Activated T-helper 1 cell treated with anti-CD3 and anti-CD28 coated beads, Interleukin-12 subunit alpha, Interleukin-12 subunit beta, Interleukin-2, Interleukin-4 antibody, amounts not matched to agents 30 ng/mL and 10 ng/mL and 1 ng/mL, durations not matched to agents 14 hours and 24 hours and 36 hours (primary cell): ENCODE measurements at regions not wholly inside any gene's neighbourhood (a gene's known extent, or its start where the extent isn't known, plus 50 kb on each side); places are given as distances from the start of the nearest gene placed in this dataset.

ENCODE experiments used
- DNase-seq: peaks from one replicate; pipeline ENCODE4 v3.0.0; 2021; ENCODE audit warnings: low spot score
- H3K27ac Mint-ChIP-seq: one replicate; pipeline ENCODE4 v1.8.0; 2021; ENCODE audit warnings: mild to moderate bottlenecking, mixed read lengths
- H3K27me3 Mint-ChIP-seq: one replicate; pipeline ENCODE4 v1.8.0; 2022; ENCODE audit warnings: mild to moderate bottlenecking, moderate library complexity, mixed read lengths; ENCODE audit not compliant: insufficient read depth
- H3K36me3 Mint-ChIP-seq: one replicate; pipeline ENCODE4 v1.8.0; 2021; ENCODE audit warnings: low read depth, mixed read lengths
- H3K4me1 Mint-ChIP-seq: one replicate; pipeline ENCODE4 v1.8.0; 2021; ENCODE audit warnings: low read depth, mixed read lengths
- H3K4me3 Mint-ChIP-seq: one replicate; pipeline ENCODE4 v1.8.0; 2021; ENCODE audit warnings: mild to moderate bottlenecking, moderate library complexity, mixed read lengths
- H3K9me3 Mint-ChIP-seq: one replicate; pipeline ENCODE4 v1.8.0; 2021; ENCODE audit warnings: mixed read lengths
- intact Hi-C: fragments of 100-400 bp; cut with micrococcal nuclease; formaldehyde crosslinking; loops from one replicate; pipeline ENCODE4 v1.15.1; 2024

DNA sequence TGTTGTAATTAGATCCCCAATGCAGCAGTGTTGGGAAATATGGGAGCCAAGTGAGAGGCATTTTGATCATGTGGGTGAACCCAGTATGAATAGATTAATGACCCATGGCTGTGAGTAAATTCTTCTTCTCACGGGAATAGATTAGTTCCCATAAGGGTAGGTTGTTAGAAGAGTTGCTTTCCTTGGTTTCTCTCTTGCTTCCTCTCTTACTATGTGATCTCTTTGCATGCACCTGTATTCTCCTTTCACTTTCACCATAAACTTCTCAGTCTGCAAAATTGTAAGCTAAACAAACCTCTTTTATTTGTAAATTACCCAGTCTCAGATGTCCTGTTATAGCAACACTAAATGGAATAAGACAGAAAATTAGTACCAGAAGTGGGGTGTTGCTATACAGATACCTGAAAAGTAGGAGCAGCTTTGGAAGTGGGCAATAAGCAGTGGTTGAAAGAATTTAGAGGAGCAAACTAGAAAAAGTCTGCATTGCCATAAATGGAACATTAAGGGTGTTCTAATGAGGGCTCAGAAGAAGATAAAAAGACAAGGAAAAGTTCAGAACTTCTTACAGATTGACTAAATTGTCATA lies 1090.0 kb upstream of the ARRDC3 start:
- Mint-ChIP-seq H3K36me3 (no peaks in the 10 kb centered on the region), H3K27ac (no peak overlapping the region), H3K9me3 (peaks cover 10% of the 10 kb centered on the region), H3K4me3 (no peak overlapping the region), H3K4me1 (no peaks in the 10 kb centered on the region), H3K27me3 (no peaks in the 10 kb centered on the region)
- no peak for DNase-seq
- intact Hi-C loops = no loop called here

- Mint-ChIP-seq H3K36me3 (no peaks in the 10 kb centered on the region), H3K4me1 (no peaks in the 10 kb centered on the region), H3K27me3 (no peaks in the 10 kb centered on the region), H3K9me3 (peaks cover 10% of the 10 kb centered on the region), H3K4me3 (no peak overlapping the region), H3K27ac (no peak overlapping the region)
- no peak for DNase-seq
- intact Hi-C loops = no loop called here
Measured at GRCh38 chr5:92471861-92472260, 1088.7 kb upstream of the ARRDC3 start.

DNA sequence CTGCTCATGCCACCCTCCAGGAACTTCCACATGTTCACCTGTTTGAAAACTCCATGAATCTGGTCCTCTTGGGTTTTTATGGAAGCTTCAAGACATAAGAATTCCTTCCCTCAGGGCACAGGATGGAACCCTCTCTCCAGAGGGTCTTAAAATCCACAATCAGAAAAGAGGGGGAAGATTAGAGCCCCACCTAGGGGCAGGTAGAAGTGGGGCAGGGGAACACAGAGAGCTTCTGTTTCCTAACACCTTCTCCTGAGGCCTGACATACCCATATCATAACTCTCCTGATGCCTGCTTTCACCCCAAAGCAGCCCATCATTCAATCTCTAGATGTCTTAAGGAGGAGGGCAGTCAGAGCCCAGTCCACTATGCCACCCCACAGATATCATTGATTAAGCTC lies 1087.7 kb upstream of the ARRDC3 start:
- peaks cover 10% of the 10 kb centered on the region for H3K9me3 Mint-ChIP-seq
- intact Hi-C loops = no loop called here
- no peak overlapping the region for H3K4me3 Mint-ChIP-seq
- no peaks in the 10 kb centered on the region for H3K4me1 Mint-ChIP-seq
- H3K27me3 Mint-ChIP-seq = no peaks in the 10 kb centered on the region
- no peaks in the 10 kb centered on the region for H3K36me3 Mint-ChIP-seq
- no peak for DNase-seq
- H3K27ac Mint-ChIP-seq = no peak overlapping the region

DNA sequence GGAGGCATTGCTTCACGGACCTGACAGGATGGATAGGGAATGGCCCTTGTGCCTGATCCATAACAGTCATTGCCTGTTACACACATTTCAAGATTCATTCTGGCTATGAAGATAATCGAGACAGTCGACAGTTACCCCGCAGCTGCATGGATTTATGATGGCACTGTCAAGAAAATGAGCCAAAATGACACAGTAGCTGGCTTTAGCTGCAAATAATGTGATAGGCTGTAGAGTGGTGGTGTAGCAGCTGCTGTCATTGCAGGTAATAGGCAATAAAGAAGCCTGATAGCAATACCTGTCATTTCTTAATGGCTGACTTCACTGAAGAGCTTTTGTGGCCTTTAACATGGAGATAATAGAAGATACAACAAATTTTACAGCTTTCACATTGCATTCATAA lies 1085.2 kb upstream of the ARRDC3 start:
- no peak overlapping the region for H3K27ac Mint-ChIP-seq
- H3K4me3 Mint-ChIP-seq = no peak overlapping the region
- intact Hi-C loops = no loop called here
- no peak for DNase-seq
- no peaks in the 10 kb centered on the region for H3K4me1 Mint-ChIP-seq
- peaks cover 6% of the 10 kb centered on the region for H3K9me3 Mint-ChIP-seq
- no peaks in the 10 kb centered on the region for H3K27me3 Mint-ChIP-seq
- no peaks in the 10 kb centered on the region for H3K36me3 Mint-ChIP-seq

DNA sequence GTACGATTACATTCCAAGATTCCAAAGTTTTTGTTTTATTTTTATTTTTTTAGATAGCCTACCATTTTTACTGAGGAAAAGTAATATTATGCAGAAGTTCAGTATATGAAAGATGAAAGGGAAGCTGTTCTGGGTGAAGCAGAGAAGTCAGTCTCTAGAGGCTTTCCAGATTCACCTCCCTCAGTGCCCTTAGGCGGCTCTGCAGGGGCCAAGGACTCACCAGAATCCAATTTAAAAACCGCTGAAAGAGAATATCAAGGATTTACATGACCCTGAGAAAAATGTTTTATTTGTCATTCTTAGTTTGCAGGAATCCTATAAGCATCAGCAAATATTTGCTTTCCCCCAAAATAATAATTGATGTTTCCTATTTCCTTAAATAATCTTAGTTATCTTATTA lies 1084.6 kb upstream of the ARRDC3 start:
- intact Hi-C loops = no loop called here
- no peaks in the 10 kb centered on the region for H3K27me3 Mint-ChIP-seq

GRCh38 chr5:92460505-92460904 lies 1077.4 kb upstream of the ARRDC3 start:
- Mint-ChIP-seq H3K27me3 (no peaks in the 10 kb centered on the region), H3K27ac (no peak overlapping the region), H3K36me3 (no peaks in the 10 kb centered on the region), H3K9me3 (no peaks in the 10 kb centered on the region), H3K4me3 (no peak overlapping the region), H3K4me1 (no peaks in the 10 kb centered on the region)
- no peak for DNase-seq
- intact Hi-C loops = no loop called here

More for the DNA sequence above, 1084.6 kb upstream of the ARRDC3 start:
- Mint-ChIP-seq H3K27ac (no peak overlapping the region), H3K4me1 (no peaks in the 10 kb centered on the region), H3K9me3 (no peaks in the 10 kb centered on the region), H3K36me3 (no peaks in the 10 kb centered on the region), H3K4me3 (no peak overlapping the region)
- no peak for DNase-seq

GRCh38 chr5:92459654-92460053 lies 1076.5 kb upstream of the ARRDC3 start:
- no peak overlapping the region for H3K4me3 Mint-ChIP-seq
- H3K36me3 Mint-ChIP-seq = no peaks in the 10 kb centered on the region
- DNase-seq = no peak
- H3K4me1 Mint-ChIP-seq = no peaks in the 10 kb centered on the region
- no peaks in the 10 kb centered on the region for H3K9me3 Mint-ChIP-seq
- no peak overlapping the region for H3K27ac Mint-ChIP-seq
- no peaks in the 10 kb centered on the region for H3K27me3 Mint-ChIP-seq
- intact Hi-C loops = no loop called here

DNA sequence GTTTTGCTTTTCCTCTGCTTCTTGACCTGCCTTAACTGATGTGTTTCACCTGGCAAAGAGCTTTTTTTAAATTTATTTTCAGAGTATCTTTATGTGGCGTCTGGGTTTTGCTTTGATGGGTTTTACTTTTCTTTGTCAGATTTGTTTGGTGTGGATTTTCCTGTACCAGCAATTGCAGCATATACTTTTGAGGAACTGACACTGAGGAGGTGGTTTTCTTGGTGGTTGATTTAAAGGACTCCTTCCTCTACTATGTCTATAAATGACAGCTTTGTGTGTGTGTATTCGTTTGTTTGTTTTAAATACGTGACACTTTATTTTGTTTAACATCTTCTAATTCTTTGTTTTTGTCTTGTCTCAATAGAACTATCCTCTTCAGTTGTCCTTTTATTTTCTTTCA lies 1071.9 kb upstream of the ARRDC3 start:
- H3K4me1 Mint-ChIP-seq = no peaks in the 10 kb centered on the region
- no peak overlapping the region for H3K4me3 Mint-ChIP-seq

GRCh38 chr5:92444888-92445287 lies 1061.8 kb upstream of the ARRDC3 start:
- no peak for DNase-seq
- peaks cover 7% of the 10 kb centered on the region for H3K9me3 Mint-ChIP-seq
- intact Hi-C loops = no loop called here

More for the DNA sequence above, 1071.9 kb upstream of the ARRDC3 start:
- Mint-ChIP-seq H3K9me3 (no peaks in the 10 kb centered on the region), H3K27me3 (no peaks in the 10 kb centered on the region), H3K27ac (no peak overlapping the region), H3K36me3 (no peaks in the 10 kb centered on the region)
- intact Hi-C loops = no loop called here
- DNase-seq = no peak

GRCh38 chr5:92435781-92436180 lies 1052.7 kb upstream of the ARRDC3 start:
- H3K9me3 Mint-ChIP-seq = peaks cover 11% of the 10 kb centered on the region
- DNase-seq = no peak
- no peak overlapping the region for H3K4me3 Mint-ChIP-seq
- H3K27ac Mint-ChIP-seq = no peak overlapping the region
- no peaks in the 10 kb centered on the region for H3K4me1 Mint-ChIP-seq
- no peaks in the 10 kb centered on the region for H3K27me3 Mint-ChIP-seq
- intact Hi-C loops = no loop called here
- no peaks in the 10 kb centered on the region for H3K36me3 Mint-ChIP-seq

More at GRCh38 chr5:92444888-92445287, 1061.8 kb upstream of the ARRDC3 start:
- Mint-ChIP-seq H3K27ac (no peak overlapping the region), H3K4me1 (no peaks in the 10 kb centered on the region), H3K36me3 (no peaks in the 10 kb centered on the region), H3K27me3 (no peaks in the 10 kb centered on the region), H3K4me3 (no peak overlapping the region)

GRCh38 chr5:92429646-92430045 lies 1046.5 kb upstream of the ARRDC3 start:
- DNase-seq = no peak
- H3K9me3 Mint-ChIP-seq = peaks cover 3% of the 10 kb centered on the region
- no peak overlapping the region for H3K27ac Mint-ChIP-seq
- intact Hi-C loops = no loop called here
- H3K27me3 Mint-ChIP-seq = no peaks in the 10 kb centered on the region
- no peaks in the 10 kb centered on the region for H3K4me1 Mint-ChIP-seq
- no peaks in the 10 kb centered on the region for H3K36me3 Mint-ChIP-seq
- no peak overlapping the region for H3K4me3 Mint-ChIP-seq

DNA sequence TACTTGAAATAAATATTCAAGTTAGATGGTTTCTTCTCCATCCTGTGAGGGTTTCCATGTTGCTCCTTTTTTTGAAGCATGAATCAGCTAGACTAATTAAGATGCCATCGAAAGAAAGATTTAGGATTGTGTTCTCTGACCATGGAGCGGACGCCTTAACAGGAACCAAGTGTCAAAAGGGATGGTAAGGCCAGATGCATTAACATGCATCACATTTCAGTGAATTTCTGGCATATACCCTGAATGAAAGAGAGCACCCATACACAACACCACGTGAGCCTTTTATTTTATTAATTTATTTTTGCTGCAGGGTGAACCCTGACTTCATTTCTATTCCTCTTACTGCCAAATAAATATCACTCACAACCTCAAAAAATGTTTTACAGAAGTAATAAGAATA lies 1045.3 kb upstream of the ARRDC3 start:
- no peak overlapping the region for H3K27ac Mint-ChIP-seq
- no peaks in the 10 kb centered on the region for H3K36me3 Mint-ChIP-seq
- H3K9me3 Mint-ChIP-seq = peaks cover 14% of the 10 kb centered on the region
- intact Hi-C loops = no loop called here
- H3K4me3 Mint-ChIP-seq = no peak overlapping the region
- H3K4me1 Mint-ChIP-seq = no peaks in the 10 kb centered on the region
- no peaks in the 10 kb centered on the region for H3K27me3 Mint-ChIP-seq
- no peak for DNase-seq

GRCh38 chr5:92424785-92425426 lies 1041.8 kb upstream of the ARRDC3 start:
- Mint-ChIP-seq H3K4me3 (no peak overlapping the region), H3K36me3 (no peaks in the 10 kb centered on the region), H3K9me3 (peaks cover 28% of the 10 kb centered on the region), H3K27me3 (no peaks in the 10 kb centered on the region), H3K27ac (no peak overlapping the region), H3K4me1 (no peaks in the 10 kb centered on the region)
- intact Hi-C loops = no loop called here
- no peak for DNase-seq

GRCh38 chr5:92421942-92422341 lies 1038.8 kb upstream of the ARRDC3 start:
- intact Hi-C loops = no loop called here
- no peaks in the 10 kb centered on the region for H3K4me1 Mint-ChIP-seq
- H3K36me3 Mint-ChIP-seq = no peaks in the 10 kb centered on the region
- no peak for DNase-seq
- H3K27ac Mint-ChIP-seq = no peak overlapping the region
- no peak overlapping the region for H3K4me3 Mint-ChIP-seq
- no peaks in the 10 kb centered on the region for H3K27me3 Mint-ChIP-seq
- H3K9me3 Mint-ChIP-seq = peaks cover 30% of the 10 kb centered on the region
